H1 (cell line): ENCODE measurements at regions not wholly inside any gene's neighbourhood (a gene's known extent, or its start where the extent isn't known, plus 50 kb on each side); places are given as distances from the start of the nearest gene placed in this dataset.

Experiments
- CTCF ChIA-PET: fragments of 300-600 bp; sonication (Branson Sonifier 250); formaldehyde crosslinking; loops from one replicate; lab custom pipeline; 2021; ENCODE audit not compliant: partially characterized antibody; lab: Charles Lee
- POLR2A ChIA-PET: fragments of 300-600 bp; sonication (Branson Sonifier 250); formaldehyde crosslinking; loops from one replicate; lab custom pipeline; 2021; ENCODE audit warnings: inconsistent platforms; ENCODE audit not compliant: partially characterized antibody; lab: Charles Lee
- DNase-seq, 2 experiments: peaks; one replicate each; pipeline versions ENCODE4 v3.0.0 to v3.0.0-alpha.2; 2010 to 2022; ENCODE audit warnings: low spot score in 2 of 2, low read depth in 1 of 2, mixed read lengths in 1 of 2
- FAIRE-seq: peaks from 2 replicates; lab custom pipeline; 2011; peaks lifted over from hg19 to GRCh38; lab: Jason Lieb, UNC
- H2AFZ ChIP-seq: 2 replicates; pipeline ENCODE4 v1.8.1; 2012; ENCODE audit warnings: low read length, inconsistent platforms
- H2AK5ac ChIP-seq: 2 replicates; pipeline ENCODE4 v1.6.1; 2013; ENCODE audit warnings: low read depth, low read length
- H2BK120ac ChIP-seq: replicated peaks from 2 replicates; pipeline ENCODE3; 2013; ENCODE audit warnings: low read depth, low read length, inconsistent platforms
- H2BK12ac ChIP-seq: 2 replicates; pipeline ENCODE4 v1.6.1; 2013; ENCODE audit warnings: low read depth, low read length
- H2BK15ac ChIP-seq: 2 replicates; pipeline ENCODE4 v1.6.1; 2013; ENCODE audit warnings: low read length
- H2BK20ac ChIP-seq: 2 replicates; pipeline ENCODE4 v1.6.1; 2013; ENCODE audit warnings: low read length
- H2BK5ac ChIP-seq: 2 replicates; pipeline ENCODE4 v1.6.1; 2013; ENCODE audit warnings: low read depth, low read length
- H3K14ac ChIP-seq: 2 replicates; pipeline ENCODE4 v1.6.1; 2013; ENCODE audit warnings: inconsistent platforms; ENCODE audit not compliant: insufficient read length
- H3K18ac ChIP-seq: 2 replicates; pipeline ENCODE4 v1.6.1; 2013; ENCODE audit warnings: low read length; ENCODE audit errors: extremely low read depth
- H3K23ac ChIP-seq: 2 replicates; pipeline ENCODE4 v1.6.1; 2013; ENCODE audit warnings: inconsistent platforms; ENCODE audit not compliant: insufficient read length
- H3K23me2 ChIP-seq: 2 replicates; pipeline ENCODE4 v1.6.1; 2013; ENCODE audit warnings: low read depth, low read length
- H3K27ac ChIP-seq: 2 replicates; pipeline ENCODE4 v1.6.1; 2011; ENCODE audit warnings: low read depth, low read length, inconsistent platforms
- H3K27me3 ChIP-seq, 4 experiments: replicated peaks in 1 of 4; 1 replicate in 1 of 4; 2 replicates in 3 of 4; pipeline versions ENCODE4 v1.6.1 to v1.8.1; 2011 to 2013; ENCODE audit warnings: low read length in 3 of 4, mild to moderate bottlenecking in 3 of 4, inconsistent platforms in 2 of 4, mixed read lengths in 2 of 4, moderate library complexity in 1 of 4; ENCODE audit not compliant: control insufficient read depth in 3 of 4, insufficient read depth in 3 of 4; ENCODE audit errors: extremely low read depth in 1 of 4
- H3K36me3 ChIP-seq, 4 experiments: 2 replicates each; pipeline versions ENCODE4 v1.6.1 to v1.8.1; 2011 to 2013; ENCODE audit warnings: mild to moderate bottlenecking in 4 of 4, low read length in 3 of 4, moderate library complexity in 2 of 4, control low read depth in 1 of 4, inconsistent platforms in 1 of 4; ENCODE audit not compliant: insufficient read depth in 4 of 4, control insufficient read depth in 2 of 4
- H3K4ac ChIP-seq: replicated peaks from 2 replicates; pipeline ENCODE3; 2013; ENCODE audit warnings: low read length, low read depth, mixed read lengths, inconsistent platforms; ENCODE audit not compliant: insufficient read length
- H3K4me1 ChIP-seq, 4 experiments: replicated peaks in 1 of 4; 1 replicate in 1 of 4; 2 replicates in 3 of 4; pipeline versions ENCODE4 v1.6.1 to v1.8.1; 2011 to 2013; ENCODE audit warnings: low read length in 3 of 4, inconsistent platforms in 2 of 4, mixed read lengths in 1 of 4; ENCODE audit not compliant: insufficient read depth in 4 of 4, control insufficient read depth in 3 of 4
- H3K4me2 ChIP-seq, 2 experiments: 2 replicates each; pipeline versions ENCODE4 v1.6.1 to v1.8.1; 2011 to 2013; ENCODE audit warnings: low read depth in 2 of 2, low read length in 2 of 2, control low read depth in 1 of 2, inconsistent platforms in 1 of 2, mild to moderate bottlenecking in 1 of 2; ENCODE audit not compliant: insufficient read depth in 1 of 2
- H3K4me3 ChIP-seq, 4 experiments: fragments of 200-600, 300-600 bp in 1 of 4; sonication (generic), shearing (Covaris generic), sonication (Bioruptor Twin) in 1 of 4; 2 replicates each; pipeline versions ENCODE4 v1.5.1 to v1.8.1; 2011 to 2016; ENCODE audit warnings: low read length in 4 of 4, low read depth in 3 of 4, control low read depth in 2 of 4, inconsistent platforms in 2 of 4, mild to moderate bottlenecking in 2 of 4, mixed read lengths in 1 of 4, moderate library complexity in 1 of 4; ENCODE audit not compliant: insufficient read depth in 2 of 4; ENCODE audit errors: extremely low read depth in 1 of 4
- H3K56ac ChIP-seq: replicated peaks from 2 replicates; pipeline ENCODE3; 2013; ENCODE audit warnings: low read depth, mild to moderate bottlenecking, mixed read lengths, low read length, inconsistent platforms; ENCODE audit not compliant: insufficient read length
- H3K79me1 ChIP-seq: 2 replicates; pipeline ENCODE4 v1.6.1; 2013; ENCODE audit warnings: low read depth, low read length, control low read depth
- H3K79me2 ChIP-seq, 2 experiments: 2 replicates each; pipeline versions ENCODE4 v1.6.1 to v1.8.1; 2012 to 2013; ENCODE audit warnings: low read length in 2 of 2, mild to moderate bottlenecking in 2 of 2, inconsistent platforms in 1 of 2; ENCODE audit not compliant: insufficient read depth in 2 of 2, control insufficient read depth in 1 of 2
- H3K9ac ChIP-seq, 4 experiments: replicated peaks in 1 of 4; 1 replicate in 1 of 4; 2 replicates in 3 of 4; pipeline versions ENCODE4 v1.6.1 to v1.8.1; 2011 to 2013; ENCODE audit warnings: low read depth in 3 of 4, low read length in 3 of 4, control low read depth in 2 of 4, mild to moderate bottlenecking in 2 of 4, moderate library complexity in 2 of 4, inconsistent platforms in 1 of 4; ENCODE audit errors: extremely low read depth in 1 of 4
- H3K9me3 ChIP-seq, 2 experiments: 2 replicates each; pipeline versions ENCODE4 v1.6.1 to v1.8.1; 2012 to 2013; ENCODE audit warnings: mild to moderate bottlenecking in 2 of 2, moderate library complexity in 2 of 2, control low read depth in 1 of 2, inconsistent platforms in 1 of 2, low read depth in 1 of 2, low read length in 1 of 2, mixed read lengths in 1 of 2; ENCODE audit not compliant: insufficient read depth in 2 of 2
- H4K20me1 ChIP-seq, 2 experiments: replicated peaks in 1 of 2; 2 replicates each; pipeline versions ENCODE3 to v1.8.1; 2011 to 2013; ENCODE audit warnings: inconsistent platforms in 2 of 2, low read length in 2 of 2, mild to moderate bottlenecking in 1 of 2; ENCODE audit not compliant: insufficient read depth in 2 of 2, control insufficient read depth in 1 of 2
- H4K5ac ChIP-seq: 2 replicates; pipeline ENCODE4 v1.6.1; 2013; ENCODE audit warnings: low read length, low read depth, mixed read lengths, inconsistent platforms; ENCODE audit not compliant: insufficient read length
- H4K8ac ChIP-seq: 2 replicates; pipeline ENCODE4 v1.8.0; 2013; ENCODE audit warnings: mild to moderate bottlenecking, moderate library complexity, low read length, inconsistent platforms; ENCODE audit not compliant: insufficient read depth; ENCODE audit errors: extremely low read depth
- H4K91ac ChIP-seq: replicated peaks from 2 replicates; pipeline ENCODE3; 2013; ENCODE audit warnings: low read length, mixed read lengths, inconsistent platforms; ENCODE audit not compliant: insufficient read length
- CREB1 ChIP-seq: IDR thresholded peaks from 2 replicates; pipeline ENCODE4 v1.6.1; 2012; ENCODE audit warnings: inconsistent platforms
- CTBP2 ChIP-seq: IDR thresholded peaks from 2 replicates; pipeline ENCODE4 v1.7.0; 2011; ENCODE audit warnings: borderline replicate concordance, mild to moderate bottlenecking, moderate library complexity, mixed read lengths, low read length; ENCODE audit not compliant: insufficient read depth, insufficient read length
- EZH2 ChIP-seq: fragments of 200-600 bp; sonication (generic); IDR thresholded peaks from 2 replicates; pipeline ENCODE4 v1.7.1; 2012; ENCODE audit warnings: low read depth, mild to moderate bottlenecking, moderate library complexity, low read length, inconsistent platforms; ENCODE audit not compliant: severe bottlenecking
- KDM4A ChIP-seq: IDR thresholded peaks from one replicate; pipeline ENCODE4 v1.7.1; 2012; ENCODE audit warnings: low read depth, mild to moderate bottlenecking, moderate library complexity, low read length, inconsistent platforms; ENCODE audit not compliant: severe bottlenecking
- RAD21 ChIP-seq, 2 experiments: IDR thresholded peaks in 1 of 2; conservative IDR thresholded peaks in 1 of 2; 2 replicates each; pipeline ENCODE4 v1.6.1; 2011; ENCODE audit warnings: low read depth in 2 of 2, low read length in 2 of 2, improper control_type of control experiment in 1 of 2, inconsistent platforms in 1 of 2, mild to moderate bottlenecking in 1 of 2, moderate library complexity in 1 of 2
- TEAD4 ChIP-seq: IDR thresholded peaks from 2 replicates; pipeline ENCODE4 v1.6.1; 2012; ENCODE audit warnings: low read depth, low read length, inconsistent platforms, mixed read lengths
- WGBS, 2 experiments: shearing (Covaris generic) in 1 of 2; methylation state at CpG; one replicate each; pipeline versions ENCODE4 v1.1.6 to v1.1.7; 2013 to 2015; ENCODE audit warnings: low lambda C conversion rate in 2 of 2, mixed read lengths in 2 of 2, inconsistent platforms in 1 of 2, low coverage in 1 of 2, missing lambda C conversion rate in 1 of 2; ENCODE audit not compliant: insufficient replicate concordance in 2 of 2, insufficient coverage in 1 of 2, insufficient read length in 1 of 2; ENCODE audit errors: extremely low coverage in 1 of 2, missing lambda C conversion rate in 1 of 2; 5-methylcytosine and 5-hydroxymethylcytosine counted together

DNA sequence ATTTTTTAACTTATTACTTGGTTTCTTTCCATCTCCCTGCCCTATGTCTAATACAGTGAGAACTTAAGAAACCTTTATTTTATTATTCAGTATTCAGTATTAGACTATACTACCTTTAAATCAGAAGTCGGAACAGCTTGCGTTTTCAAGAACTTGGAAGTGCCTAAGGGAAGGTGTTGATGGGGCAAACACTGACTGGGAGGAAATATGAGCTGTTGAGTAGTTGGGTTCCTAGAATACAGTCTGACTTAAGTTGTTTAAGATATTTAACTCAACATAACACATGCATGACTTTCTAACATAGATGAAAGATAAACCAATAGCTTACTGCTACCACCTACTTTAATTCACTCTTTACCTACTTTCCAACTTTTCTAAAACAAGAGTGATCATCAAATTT, 1048.1 kb downstream of the ROBO2 start:
- no peak overlapping the region for H2BK20ac ChIP-seq
- H2AK5ac ChIP-seq: no peak overlapping the region
- no peaks in the 10 kb centered on the region for H3K4me1 ChIP-seq
- DNase-seq: no peak
- TF ChIP-seq RAD21 (IDR thresholded peaks at IDR 0.05 in 1 of 2, conservative IDR thresholded peaks at IDR 0.05 in 1 of 2; ENCODE audit: low read depth in 2 of 2, low read length in 2 of 2): no peak
- no peak for TF ChIP-seq TEAD4
- TF ChIP-seq CTBP2: no peak
- TF ChIP-seq KDM4A: no peak
- TF ChIP-seq EZH2: no peak
- no peak for TF ChIP-seq CREB1
- CTCF ChIA-PET: interaction anchor here (0.6 kb wide), 1 partner anchor 583 kb away, joined by 3 read pairs; no protein-coding TSS in a partner anchor
- H3K4ac ChIP-seq: no peak overlapping the region
- H2BK12ac ChIP-seq: no peak overlapping the region
- H3K4me3 ChIP-seq: no peak overlapping the region
- H4K8ac ChIP-seq: no peak overlapping the region
- no peak overlapping the region for H4K91ac ChIP-seq
- no peak overlapping the region for H3K4me2 ChIP-seq
- no peaks in the 10 kb centered on the region for H3K23me2 ChIP-seq
- POLR2A ChIA-PET: no interaction called here
- H2BK5ac ChIP-seq: no peak overlapping the region
- no peak overlapping the region for H3K14ac ChIP-seq
- no peaks in the 10 kb centered on the region for H3K36me3 ChIP-seq
- 92% methylated on average over 2 of the region's 2 CpGs; no CpG with 5 or more reads in 1 of the 2 experiments for WGBS, 2 experiments
- H4K5ac ChIP-seq: no peak overlapping the region
- H3K9me3 ChIP-seq: no peaks in the 10 kb centered on the region; a peak in 1 of 4 replicates
- no peaks in the 10 kb centered on the region for H3K79me1 ChIP-seq
- no peak overlapping the region for H2BK15ac ChIP-seq
- no peaks in the 10 kb centered on the region for H3K79me2 ChIP-seq
- H3K23ac ChIP-seq: no peak overlapping the region
- H4K20me1 ChIP-seq: no peaks in the 10 kb centered on the region
- FAIRE-seq: no peak
- no peak overlapping the region for H3K27ac ChIP-seq
- H3K9ac ChIP-seq: no peak overlapping the region
- H2BK120ac ChIP-seq: no peak overlapping the region
- H3K18ac ChIP-seq: no peak overlapping the region
- no peak overlapping the region for H2AFZ ChIP-seq
- H3K27me3 ChIP-seq: no peaks in the 10 kb centered on the region
- H3K56ac ChIP-seq: no peak overlapping the region
